ENCODE measurements at regions not wholly inside any gene's neighbourhood (a gene's known extent, or its start where the extent isn't known, plus 50 kb on each side); places are given as distances from the start of the nearest gene placed in this dataset.

DNA sequence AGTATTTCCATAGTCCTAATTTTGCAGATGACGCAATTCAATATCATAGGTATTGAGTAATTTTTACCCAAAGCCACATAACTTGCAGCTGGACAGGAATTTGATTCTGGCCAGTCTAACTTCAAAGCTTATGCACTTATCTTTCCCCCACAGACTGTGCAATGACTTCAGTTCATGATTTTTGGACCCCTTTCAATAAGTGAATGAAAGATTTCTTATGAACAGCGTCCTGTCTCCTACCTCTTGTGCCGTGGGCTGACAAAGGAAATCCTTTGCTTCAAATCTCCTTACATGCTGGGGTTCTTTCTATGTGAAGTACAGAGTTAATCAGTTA lies 217.7 kb upstream of the KIRREL3 start:
- Histone ChIP-seq H3K36me3 (no peaks in the 10 kb centered on the region), H3K27ac (no peak overlapping the region), H3K27me3 (no peaks in the 10 kb centered on the region), H3K9me3 (no peaks in the 10 kb centered on the region), H3K4me3 (no peak overlapping the region), H3K4me1 (no peaks in the 10 kb centered on the region)
- no peak for DNase-seq (ENCODE audit: low spot score in 2 of 2)
- TF ChIP-seq POLR2AphosphoS5 (IDR thresholded peaks at IDR 0.05) (no peak), POLR2A (IDR thresholded peaks at IDR 0.05) (no peak), EP300 (IDR thresholded peaks at IDR 0.05) (no peak)
- TF ChIP-seq, protein P1, sequence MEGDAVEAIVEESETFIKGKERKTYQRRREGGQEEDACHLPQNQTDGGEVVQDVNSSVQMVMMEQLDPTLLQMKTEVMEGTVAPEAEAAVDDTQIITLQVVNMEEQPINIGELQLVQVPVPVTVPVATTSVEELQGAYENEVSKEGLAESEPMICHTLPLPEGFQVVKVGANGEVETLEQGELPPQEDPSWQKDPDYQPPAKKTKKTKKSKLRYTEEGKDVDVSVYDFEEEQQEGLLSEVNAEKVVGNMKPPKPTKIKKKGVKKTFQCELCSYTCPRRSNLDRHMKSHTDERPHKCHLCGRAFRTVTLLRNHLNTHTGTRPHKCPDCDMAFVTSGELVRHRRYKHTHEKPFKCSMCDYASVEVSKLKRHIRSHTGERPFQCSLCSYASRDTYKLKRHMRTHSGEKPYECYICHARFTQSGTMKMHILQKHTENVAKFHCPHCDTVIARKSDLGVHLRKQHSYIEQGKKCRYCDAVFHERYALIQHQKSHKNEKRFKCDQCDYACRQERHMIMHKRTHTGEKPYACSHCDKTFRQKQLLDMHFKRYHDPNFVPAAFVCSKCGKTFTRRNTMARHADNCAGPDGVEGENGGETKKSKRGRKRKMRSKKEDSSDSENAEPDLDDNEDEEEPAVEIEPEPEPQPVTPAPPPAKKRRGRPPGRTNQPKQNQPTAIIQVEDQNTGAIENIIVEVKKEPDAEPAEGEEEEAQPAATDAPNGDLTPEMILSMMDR (IDR thresholded peaks at IDR 0.05): no peak
- 71% methylated on average over 3 of the region's 3 CpGs for WGBS

DNA sequence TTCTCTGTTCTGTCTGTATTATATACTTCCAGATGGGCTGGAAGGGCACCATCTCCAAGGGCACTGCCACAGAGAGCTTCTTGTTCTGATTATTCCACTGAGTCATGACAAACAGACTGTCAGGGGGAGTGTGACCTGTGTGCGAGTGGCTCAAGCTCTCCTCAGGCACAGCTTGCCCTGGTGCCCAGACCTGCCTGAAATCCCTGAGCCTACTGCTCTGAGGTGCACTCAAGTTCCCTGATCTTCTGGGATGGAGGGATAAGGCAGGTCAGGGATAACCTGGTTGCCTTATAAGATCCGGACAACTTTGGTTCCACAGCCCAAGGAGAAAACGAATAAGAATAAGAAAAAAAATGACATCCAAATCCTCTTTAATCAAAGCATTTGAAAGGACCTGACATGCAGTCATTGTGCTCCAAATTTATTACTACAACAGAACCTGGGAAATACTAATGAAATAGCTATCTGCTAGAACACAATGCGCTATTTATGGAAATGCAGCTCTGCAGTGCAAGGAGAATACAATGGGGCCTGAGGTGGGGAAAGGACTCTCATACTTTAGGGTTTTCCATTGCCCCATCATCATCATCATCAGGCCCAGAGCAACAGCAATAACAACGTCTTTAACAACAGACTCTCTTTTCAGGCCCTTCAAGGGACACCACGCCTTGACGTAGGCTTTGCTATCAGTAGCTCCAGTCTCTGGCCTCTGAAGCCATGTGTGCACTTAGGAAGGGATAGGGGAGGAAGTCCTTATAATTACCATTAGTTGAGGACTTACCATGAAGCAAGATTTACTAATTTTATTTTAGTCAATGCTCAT lies 217.1 kb upstream of the KIRREL3 start:
- Histone ChIP-seq H3K9me3 (no peaks in the 10 kb centered on the region), H3K4me1 (no peaks in the 10 kb centered on the region), H3K36me3 (no peaks in the 10 kb centered on the region), H3K4me3 (no peak overlapping the region), H3K27me3 (no peaks in the 10 kb centered on the region), H3K27ac (no peak overlapping the region)
- 75% methylated on average over 7 of the region's 7 CpGs for WGBS
- DNase-seq (ENCODE audit: low spot score in 2 of 2): no peak
- TF ChIP-seq POLR2AphosphoS5 (IDR thresholded peaks at IDR 0.05): no peak
- TF ChIP-seq EP300 (IDR thresholded peaks at IDR 0.05): no peak
- no peak for TF ChIP-seq POLR2A (IDR thresholded peaks at IDR 0.05)
- TF ChIP-seq, protein P1 (IDR thresholded peaks at IDR 0.05): no peak

DNA sequence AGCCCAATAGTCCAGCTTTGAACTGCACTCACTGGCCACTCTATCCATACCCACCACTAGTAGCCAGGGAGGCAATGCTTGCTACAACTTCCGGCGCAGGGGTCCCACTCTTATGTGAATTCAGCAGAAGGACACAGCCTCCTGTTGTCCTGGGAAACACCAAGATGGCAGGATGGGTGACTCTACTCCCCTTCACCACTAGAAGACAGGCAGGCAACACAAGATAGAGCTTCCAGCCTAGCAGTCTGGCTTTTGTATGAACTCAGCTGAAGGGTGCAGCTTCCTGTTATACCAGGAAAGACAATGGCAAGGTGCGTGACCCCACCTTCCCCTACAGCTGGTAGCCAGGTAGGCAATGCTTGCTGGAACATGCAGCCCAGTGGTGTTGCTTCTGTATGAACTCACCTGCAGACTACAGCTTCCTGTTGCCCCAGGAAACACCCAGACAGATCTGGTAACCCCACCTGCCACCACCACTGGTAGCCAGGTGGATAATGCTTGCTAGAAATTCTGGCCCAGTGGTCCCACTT lies 205.2 kb upstream of the KIRREL3 start:
- Histone ChIP-seq H3K4me1 (no peaks in the 10 kb centered on the region), H3K27ac (no peak overlapping the region), H3K4me3 (no peak overlapping the region), H3K9me3 (no peaks in the 10 kb centered on the region), H3K27me3 (no peaks in the 10 kb centered on the region), H3K36me3 (no peaks in the 10 kb centered on the region)
- WGBS: no CpG with 5 or more reads among the region's 3 CpGs
- TF ChIP-seq, protein P1 (IDR thresholded peaks at IDR 0.05): no peak
- no peak for TF ChIP-seq POLR2A (IDR thresholded peaks at IDR 0.05)
- TF ChIP-seq EP300 (IDR thresholded peaks at IDR 0.05): no peak
- TF ChIP-seq POLR2AphosphoS5 (IDR thresholded peaks at IDR 0.05): no peak
- DNase-seq (ENCODE audit: low spot score in 2 of 2): no peak

DNA sequence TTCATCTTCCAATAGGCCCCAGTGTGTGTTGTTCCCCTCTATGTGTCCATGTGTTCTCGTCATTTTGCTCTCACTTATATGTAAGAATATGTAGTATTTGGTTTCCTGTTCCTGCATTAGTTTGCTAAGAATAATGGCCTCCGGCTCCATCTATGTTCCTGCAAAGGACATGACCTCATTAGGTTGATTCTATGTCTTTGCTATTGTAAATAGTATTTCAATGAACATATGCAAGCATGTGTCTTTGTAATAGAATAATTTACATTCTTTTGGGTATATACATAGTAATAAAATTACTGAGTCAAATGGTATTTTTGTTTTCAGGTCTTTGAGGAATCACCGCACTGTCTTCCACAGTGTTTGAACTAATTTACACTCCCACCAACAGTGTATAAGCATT lies 202.9 kb upstream of the KIRREL3 start:
- Histone ChIP-seq H3K27ac (no peak overlapping the region), H3K36me3 (no peaks in the 10 kb centered on the region), H3K9me3 (no peaks in the 10 kb centered on the region), H3K27me3 (no peaks in the 10 kb centered on the region), H3K4me3 (no peak overlapping the region), H3K4me1 (no peaks in the 10 kb centered on the region)
- no peak for DNase-seq (ENCODE audit: low spot score in 2 of 2)
- 65% methylated on average over 3 of the region's 3 CpGs for WGBS
- TF ChIP-seq, protein P1 (IDR thresholded peaks at IDR 0.05): no peak
- TF ChIP-seq EP300 (IDR thresholded peaks at IDR 0.05) (no peak), POLR2A (IDR thresholded peaks at IDR 0.05) (no peak), POLR2AphosphoS5 (IDR thresholded peaks at IDR 0.05) (no peak)

DNA sequence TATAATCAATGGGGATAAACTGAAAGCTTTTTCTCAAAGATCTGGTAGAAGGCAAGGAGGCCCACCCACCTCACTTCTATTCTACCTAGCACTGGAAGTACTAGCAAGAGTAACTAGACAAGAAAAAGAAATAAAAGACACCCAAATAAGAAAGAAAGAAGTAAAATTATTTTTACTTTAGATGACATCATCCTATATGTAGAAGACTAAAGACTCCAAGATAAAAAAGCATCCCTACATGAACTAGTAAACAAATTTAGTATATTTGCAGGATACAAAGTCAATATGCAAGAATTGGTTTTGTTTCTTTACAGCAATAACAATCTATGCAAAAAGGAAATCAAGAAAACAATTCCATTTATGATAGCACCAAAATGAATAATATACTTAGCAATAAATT lies 201.5 kb upstream of the KIRREL3 start:
- Histone ChIP-seq H3K4me3 (no peak overlapping the region), H3K27ac (no peak overlapping the region), H3K9me3 (no peaks in the 10 kb centered on the region), H3K36me3 (no peaks in the 10 kb centered on the region), H3K4me1 (no peaks in the 10 kb centered on the region), H3K27me3 (no peaks in the 10 kb centered on the region)
- no peak for TF ChIP-seq POLR2AphosphoS5 (IDR thresholded peaks at IDR 0.05)
- no peak for TF ChIP-seq EP300 (IDR thresholded peaks at IDR 0.05)
- TF ChIP-seq, protein P1 (IDR thresholded peaks at IDR 0.05): no peak
- no peak for TF ChIP-seq POLR2A (IDR thresholded peaks at IDR 0.05)
- DNase-seq (ENCODE audit: low spot score in 2 of 2): no peak

Measured in suprapubic skin (tissue), 4 donors.